Hematopoietic multipotent progenitor cell (in vitro differentiated cells): ENCODE measurements at regions not wholly inside any gene's neighbourhood (a gene's known extent, or its start where the extent isn't known, plus 50 kb on each side); places are given as distances from the start of the nearest gene placed in this dataset. TPM values are rescaled to one million over a fixed set of nuclear protein-coding genes. Genes with fewer than 3 reads are reported as not detected.
"Not testable (repeated sequence)": the region's sequence is repeated elsewhere in the genome, so short reads cannot be mapped to it uniquely, and the experiment has no call there.

Source experiments
- DNase-seq, 3 donors: peaks; one replicate each; pipeline ENCODE4 v3.0.0-alpha.2; 2011 to 2015; ENCODE audit warnings: low read depth in 2 of 3, low spot score in 2 of 3
- small RNA-seq: library from RNA; depleted of rRNA; stranded (forward); fragments of <200 nt; gene quantifications from one replicate; pipeline ENCODE3, GENCODE V24; 2012

GRCh38 chr4:103887191-103887590 lies 167.4 kb upstream of the TACR3 start:
- DNase-seq, result no peak

GRCh38 chr4:103885152-103885551 lies 165.4 kb upstream of the TACR3 start:
- DNase-seq, result no peak

- no peak for DNase-seq
Observed at GRCh38 chr4:103867311-103867710, 147.5 kb upstream of the TACR3 start.

GRCh38 chr4:103853627-103854026 lies 133.8 kb upstream of the TACR3 start:
- no peak for DNase-seq

GRCh38 chr4:103853146-103853545 lies 133.4 kb upstream of the TACR3 start:
- no peak for DNase-seq

- no peak for DNase-seq
Observed at GRCh38 chr4:103845075-103845474, 125.3 kb upstream of the TACR3 start.

- no peak for DNase-seq
Observed at GRCh38 chr4:103842637-103843239, 123.0 kb upstream of the TACR3 start.

GRCh38 chr4:103842076-103842475 lies 122.3 kb upstream of the TACR3 start:
- DNase-seq, result no peak

GRCh38 chr4:103810308-103810707 lies 90.5 kb upstream of the TACR3 start:
- DNase-seq, result not testable (repeated sequence)

- DNase-seq, result no peak
Observed at GRCh38 chr4:103802766-103803165, 83.0 kb upstream of the TACR3 start.

- DNase-seq, result no peak
Observed at GRCh38 chr4:103787057-103787456, 67.3 kb upstream of the TACR3 start.

- DNase-seq, result no peak
Observed at GRCh38 chr4:103786593-103786992, 66.8 kb upstream of the TACR3 start.

- DNase-seq, result peak in 2 of 3 donors; percentile 6 to 26
Observed at GRCh38 chr4:103786014-103786413, 66.2 kb upstream of the TACR3 start.

GRCh38 chr4:103778221-103778620 lies 58.4 kb upstream of the TACR3 start:
- no peak for DNase-seq

GRCh38 chr4:103774326-103774825 lies 54.6 kb upstream of the TACR3 start:
- DNase-seq, result no peak

- no peak for DNase-seq
Observed at GRCh38 chr4:103773691-103774231, 54.0 kb upstream of the TACR3 start.

Small RNA genes in the stretch of these regions (small RNA-seq; reads per million reads assigned to genes)
- gene RNU6-635P, result not detected
